CD4-positive, CD25-positive, alpha-beta regulatory T cell (primary cell): ENCODE measurements at regions not wholly inside any gene's neighbourhood (a gene's known extent, or its start where the extent isn't known, plus 50 kb on each side); places are given as distances from the start of the nearest gene placed in this dataset.
A peak's percentile ranks its signal among the peaks of the same experiment; 100 is the strongest.
"Not testable (repeated sequence)": the region's sequence is repeated elsewhere in the genome, so short reads cannot be mapped to it uniquely, and the experiment has no call there.

Experiments used
- ATAC-seq, 2 donors: fragments of 150-1000 bp; cut with Tn5 transposase; one replicate each; pipeline ENCODE4 v1.10.0; 2021; ENCODE audit warnings: low read depth in 2 of 2, moderate number of reproducible peaks in 2 of 2, moderate library complexity in 1 of 2
- DNase-seq, 3 donors: peaks; one replicate each; pipeline versions ENCODE4 v3.0.0 to v3.0.0-alpha.2; 2012 to 2022; ENCODE audit warnings: mixed read lengths in 1 of 3
- H3K27ac ChIP-seq: one replicate; pipeline ENCODE4 v1.7.0; 2013; ENCODE audit warnings: mild to moderate bottlenecking, low read length; ENCODE audit not compliant: insufficient read depth, poor library complexity, severe bottlenecking
- H3K27me3 ChIP-seq: one replicate; pipeline ENCODE4 v1.7.0; 2013; ENCODE audit warnings: low read length; ENCODE audit not compliant: control insufficient read depth, insufficient read depth
- H3K36me3 ChIP-seq: one replicate; pipeline ENCODE4 v1.7.0; 2013; ENCODE audit warnings: mild to moderate bottlenecking, low read length, moderate library complexity; ENCODE audit not compliant: control insufficient read depth, insufficient read depth
- H3K4me1 ChIP-seq: 2 replicates; pipeline ENCODE4 v1.7.0; 2013; ENCODE audit warnings: mild to moderate bottlenecking, low read length; ENCODE audit not compliant: insufficient read depth, control insufficient read depth, poor library complexity, severe bottlenecking
- H3K4me3 ChIP-seq: one replicate; pipeline ENCODE4 v1.7.0; 2013; ENCODE audit warnings: low read depth, mild to moderate bottlenecking, low read length, moderate library complexity
- H3K9me3 ChIP-seq, 2 experiments: 1 replicate in 1 of 2; 2 replicates in 1 of 2; pipeline ENCODE4 v1.7.0; 2013; ENCODE audit warnings: low read length in 2 of 2, mild to moderate bottlenecking in 1 of 2, moderate library complexity in 1 of 2; ENCODE audit not compliant: control insufficient read depth in 2 of 2
- H3K27ac Mint-ChIP-seq, 3 donors: one replicate each; pipeline ENCODE4 v1.8.0; 2020 to 2022; ENCODE audit warnings: mild to moderate bottlenecking in 3 of 3, mixed read lengths in 3 of 3, moderate library complexity in 2 of 3
- H3K27me3 Mint-ChIP-seq: one replicate; pipeline ENCODE4 v1.8.0; 2022; ENCODE audit warnings: mild to moderate bottlenecking, mixed read lengths
- H3K36me3 Mint-ChIP-seq: one replicate; pipeline ENCODE4 v1.8.0; 2020; ENCODE audit warnings: mixed read lengths
- H3K4me1 Mint-ChIP-seq, 4 donors: one replicate each; pipeline ENCODE4 v1.8.0; 2020 to 2022; ENCODE audit warnings: mixed read lengths in 4 of 4, mild to moderate bottlenecking in 1 of 4
- H3K4me3 Mint-ChIP-seq, 4 donors: one replicate each; pipeline ENCODE4 v1.8.0; 2020 to 2022; ENCODE audit warnings: mild to moderate bottlenecking in 4 of 4, mixed read lengths in 4 of 4, moderate library complexity in 3 of 4
- H3K9me3 Mint-ChIP-seq, 7 donors: one replicate each; pipeline ENCODE4 v1.8.0; 2020 to 2022; ENCODE audit warnings: mixed read lengths in 7 of 7, mild to moderate bottlenecking in 3 of 7, moderate library complexity in 2 of 7

- no peak for ATAC-seq
- Histone ChIP-seq H3K4me3 (no peak overlapping the region), H3K9me3 (no peaks in the 10 kb centered on the region), H3K4me1 (no peaks in the 10 kb centered on the region), H3K27ac (no peak overlapping the region), H3K27me3 (no peaks in the 10 kb centered on the region), H3K36me3 (no peaks in the 10 kb centered on the region)
- Mint-ChIP-seq H3K4me1 (peaks cover 0 to 31% (median 7%) of the 10 kb centered on the region in 4 donors), H3K27me3 (no peaks in the 10 kb centered on the region), H3K36me3 (no peaks in the 10 kb centered on the region), H3K9me3 (no peaks in the 10 kb centered on the region), H3K4me3 (peak overlapping the region in 2 of 4 donors; percentile 47 to 50), H3K27ac (peak overlapping the region in 2 of 3 donors; percentile 33 to 75)
- no peak for DNase-seq
Observed at GRCh38 chr20:25985597-25985996, 288.9 kb upstream of the ZNF337 start.

GRCh38 chr20:25984933-25985332, 288.3 kb upstream of the ZNF337 start:
- Mint-ChIP-seq H3K27ac (no peak overlapping the region), H3K4me1 (peaks cover 0 to 34% (median 7%) of the 10 kb centered on the region in 4 donors), H3K9me3 (no peaks in the 10 kb centered on the region), H3K36me3 (no peaks in the 10 kb centered on the region), H3K4me3 (peak overlapping the region in 3 of 4 donors; percentile 27 to 48 (median 46)), H3K27me3 (no peaks in the 10 kb centered on the region)
- no peaks in the 10 kb centered on the region for H3K9me3 ChIP-seq
- DNase-seq: peak; percentile 15 to 47 (median 31)
- no peak overlapping the region for H3K4me3 ChIP-seq
- no peaks in the 10 kb centered on the region for H3K4me1 ChIP-seq
- H3K27ac ChIP-seq: no peak overlapping the region
- no peaks in the 10 kb centered on the region for H3K36me3 ChIP-seq
- peak in 1 of 2 donors; percentile 22 for ATAC-seq
- H3K27me3 ChIP-seq: no peaks in the 10 kb centered on the region

- peak overlapping the region in 2 of 3 donors; percentile 5 to 57 for H3K27ac Mint-ChIP-seq
- not testable (repeated sequence) for H3K36me3 ChIP-seq, H3K4me3 ChIP-seq, H3K9me3 ChIP-seq, H3K27ac ChIP-seq, H3K4me1 ChIP-seq, H3K4me3 Mint-ChIP-seq, H3K36me3 Mint-ChIP-seq, H3K27me3 ChIP-seq, ATAC-seq, H3K9me3 Mint-ChIP-seq, H3K27me3 Mint-ChIP-seq, DNase-seq
- peaks cover 0 to 32% (median 5%) of the 10 kb centered on the region in 4 donors for H3K4me1 Mint-ChIP-seq
Observed at GRCh38 chr20:25982701-25983100, 286.0 kb upstream of the ZNF337 start.

GRCh38 chr20:25978450-25979190, 282.0 kb upstream of the ZNF337 start:
- H3K36me3 ChIP-seq, H3K9me3 Mint-ChIP-seq, H3K9me3 ChIP-seq, H3K27ac Mint-ChIP-seq, H3K27me3 Mint-ChIP-seq, DNase-seq, H3K4me3 ChIP-seq, H3K4me1 ChIP-seq, H3K4me3 Mint-ChIP-seq, ATAC-seq, H3K36me3 Mint-ChIP-seq, H3K27me3 ChIP-seq, H3K27ac ChIP-seq: not testable (repeated sequence)
- H3K4me1 Mint-ChIP-seq: peaks cover 0 to 19% (median 5%) of the 10 kb centered on the region in 4 donors

- H3K27ac Mint-ChIP-seq: peak overlapping the region in 1 of 3 donors; percentile 15
- not testable (repeated sequence) for H3K4me1 ChIP-seq, H3K36me3 Mint-ChIP-seq, H3K4me3 ChIP-seq, H3K4me1 Mint-ChIP-seq, H3K27me3 ChIP-seq, H3K27me3 Mint-ChIP-seq, H3K36me3 ChIP-seq, H3K9me3 ChIP-seq, H3K4me3 Mint-ChIP-seq, DNase-seq, ATAC-seq, H3K9me3 Mint-ChIP-seq, H3K27ac ChIP-seq
Observed at GRCh38 chr20:25975816-25976215, 279.2 kb upstream of the ZNF337 start.

GRCh38 chr20:25965203-25965602, 268.6 kb upstream of the ZNF337 start:
- not testable (repeated sequence) for H3K27me3 Mint-ChIP-seq, H3K4me3 Mint-ChIP-seq, ATAC-seq, H3K36me3 Mint-ChIP-seq, H3K4me1 ChIP-seq, DNase-seq, H3K9me3 ChIP-seq, H3K9me3 Mint-ChIP-seq, H3K36me3 ChIP-seq, H3K4me3 ChIP-seq, H3K4me1 Mint-ChIP-seq, H3K27ac ChIP-seq, H3K27ac Mint-ChIP-seq, H3K27me3 ChIP-seq

- H3K9me3 Mint-ChIP-seq, H3K4me1 Mint-ChIP-seq, H3K36me3 ChIP-seq, H3K27ac ChIP-seq, H3K9me3 ChIP-seq, H3K36me3 Mint-ChIP-seq, H3K27ac Mint-ChIP-seq, H3K4me1 ChIP-seq, DNase-seq, H3K27me3 ChIP-seq, H3K4me3 Mint-ChIP-seq, H3K4me3 ChIP-seq, ATAC-seq: not testable (repeated sequence)
- peaks cover 20% of the 10 kb centered on the region for H3K27me3 Mint-ChIP-seq
Observed at GRCh38 chr20:25953876-25954275, 257.2 kb upstream of the ZNF337 start.

GRCh38 chr20:25935230-25935629, 238.6 kb upstream of the ZNF337 start:
- not testable (repeated sequence) for H3K4me1 ChIP-seq, DNase-seq, H3K4me3 Mint-ChIP-seq, ATAC-seq, H3K36me3 Mint-ChIP-seq, H3K27ac ChIP-seq, H3K27ac Mint-ChIP-seq, H3K4me1 Mint-ChIP-seq, H3K27me3 ChIP-seq, H3K9me3 ChIP-seq, H3K27me3 Mint-ChIP-seq, H3K4me3 ChIP-seq, H3K36me3 ChIP-seq, H3K9me3 Mint-ChIP-seq
